Right cardiac atrium (tissue), 5 donors: ENCODE measurements at regions not wholly inside any gene's neighbourhood (a gene's known extent, or its start where the extent isn't known, plus 50 kb on each side); places are given as distances from the start of the nearest gene placed in this dataset.
"Not testable (repeated sequence)": the region's sequence is repeated elsewhere in the genome, so short reads cannot be mapped to it uniquely, and the experiment has no call there.

Experiments used
- ATAC-seq, 2 donors: fragments of 200-7000 bp; cut with Tn5 transposase; one replicate each; pipeline versions ENCODE4 v1.8.0 to v1.9.1; 2020; ENCODE audit warnings: moderate library complexity in 2 of 2, mild to moderate bottlenecking in 1 of 2
- DNase-seq, 3 donors: peaks; one replicate each; pipeline ENCODE4 v3.0.0-alpha.2; 2020
- H3K27ac ChIP-seq: one replicate; pipeline ENCODE4 v1.5.1; 2013; ENCODE audit warnings: mild to moderate bottlenecking, low read length, control low read depth, moderate library complexity
- H3K27me3 ChIP-seq: one replicate; pipeline ENCODE4 v1.6.1; 2013; ENCODE audit not compliant: control insufficient read depth, insufficient read depth
- H3K4me1 ChIP-seq: one replicate; pipeline ENCODE4 v1.6.1; 2013; ENCODE audit warnings: low read length; ENCODE audit not compliant: control insufficient read depth, insufficient read depth
- H3K4me3 ChIP-seq: one replicate; pipeline ENCODE4 v1.5.1; 2013; ENCODE audit warnings: low read length, control low read depth
- H3K9me3 ChIP-seq: one replicate; pipeline ENCODE4 v1.6.1; 2013; ENCODE audit warnings: low read length; ENCODE audit not compliant: control insufficient read depth
- WGBS: extraction: QIAGEN DNeasy Blood & Tissue Kit; methylation state at CpG from one replicate; pipeline ENCODE4 v1.1.7; 2013; 5-methylcytosine and 5-hydroxymethylcytosine counted together
- intact Hi-C, 4 donors: fragments of 100-400 bp; cut with DNase I; formaldehyde crosslinking; loops; one replicate each; pipeline versions ENCODE4 v1.11.0 to v1.14.0; 2022 to 2023
- donor health status: healthy with polysubstance abuse.
- donor health status: DM: no; HTN: yes; CAD: no.
- donor health status: DM: no; HTN: no; CAD: no.
- donor health status: DM: no; HTN: yes; CAD: no; lungs with severe emphysema.
- donor health status: DM: yes; HTN: yes; CAD: no.

DNA sequence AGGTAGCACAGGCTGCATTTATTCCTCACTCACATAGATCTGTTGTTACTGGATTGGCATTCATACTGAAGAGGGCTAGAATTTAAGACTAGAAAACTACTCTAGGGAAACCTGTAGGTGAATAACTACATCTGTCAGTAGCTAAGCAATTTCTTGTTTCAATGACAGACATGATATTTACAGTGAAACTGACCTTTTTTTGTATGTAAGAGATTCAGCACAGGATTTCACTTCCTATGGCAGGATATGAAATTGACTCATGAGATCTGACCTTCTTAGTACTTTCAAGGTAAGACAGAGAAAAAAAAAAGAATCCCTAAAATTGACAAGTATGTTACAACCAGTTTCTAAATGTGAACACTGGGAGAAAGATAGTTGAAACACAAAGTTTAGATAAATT lies 189.8 kb upstream of the SLC16A7 start:
- ATAC-seq (no peak), DNase-seq (no peak)
- intact Hi-C loops = loop anchor here in 1 of 4 donors (10.0 kb wide), 1 partner anchor 1089 kb away; no protein-coding TSS in a partner anchor
- Histone ChIP-seq H3K9me3 (no peaks in the 10 kb centered on the region), H3K4me3 (no peak overlapping the region), H3K27me3 (no peaks in the 10 kb centered on the region), H3K27ac (no peak overlapping the region), H3K4me1 (no peaks in the 10 kb centered on the region)

DNA sequence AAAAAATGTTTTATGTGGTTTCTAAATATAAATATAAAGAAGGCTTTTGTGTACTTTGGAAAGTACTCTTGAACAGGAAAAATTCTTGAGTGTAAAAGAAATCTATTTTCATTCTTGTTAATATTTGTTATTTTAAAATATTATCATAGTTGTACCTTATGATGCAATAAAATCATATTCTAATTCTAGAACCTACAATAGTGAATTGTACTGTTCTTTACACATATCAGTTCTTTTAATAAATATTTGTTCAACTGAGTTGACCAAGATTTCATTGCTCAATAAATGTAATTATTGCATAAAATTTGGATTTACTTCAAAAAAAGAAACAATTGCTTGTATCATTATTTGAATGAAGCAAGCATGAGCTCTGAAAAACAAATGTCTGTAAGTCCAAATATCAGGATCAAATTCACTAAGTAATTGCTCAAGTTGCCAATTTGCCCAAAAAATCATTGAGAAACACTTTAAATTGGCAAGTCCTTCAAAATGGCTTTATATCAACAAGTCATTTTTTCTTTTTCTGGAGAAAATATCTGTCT lies 191.6 kb upstream of the SLC16A7 start:
- Histone ChIP-seq H3K9me3 (no peaks in the 10 kb centered on the region), H3K27me3 (no peaks in the 10 kb centered on the region), H3K4me3 (no peak overlapping the region), H3K27ac (no peak overlapping the region), H3K4me1 (no peaks in the 10 kb centered on the region)
- no peak for DNase-seq
- no peak for ATAC-seq
- intact Hi-C loops = loop anchor here in 1 of 4 donors (10.0 kb wide), 1 partner anchor 1091 kb away; no protein-coding TSS in a partner anchor

DNA sequence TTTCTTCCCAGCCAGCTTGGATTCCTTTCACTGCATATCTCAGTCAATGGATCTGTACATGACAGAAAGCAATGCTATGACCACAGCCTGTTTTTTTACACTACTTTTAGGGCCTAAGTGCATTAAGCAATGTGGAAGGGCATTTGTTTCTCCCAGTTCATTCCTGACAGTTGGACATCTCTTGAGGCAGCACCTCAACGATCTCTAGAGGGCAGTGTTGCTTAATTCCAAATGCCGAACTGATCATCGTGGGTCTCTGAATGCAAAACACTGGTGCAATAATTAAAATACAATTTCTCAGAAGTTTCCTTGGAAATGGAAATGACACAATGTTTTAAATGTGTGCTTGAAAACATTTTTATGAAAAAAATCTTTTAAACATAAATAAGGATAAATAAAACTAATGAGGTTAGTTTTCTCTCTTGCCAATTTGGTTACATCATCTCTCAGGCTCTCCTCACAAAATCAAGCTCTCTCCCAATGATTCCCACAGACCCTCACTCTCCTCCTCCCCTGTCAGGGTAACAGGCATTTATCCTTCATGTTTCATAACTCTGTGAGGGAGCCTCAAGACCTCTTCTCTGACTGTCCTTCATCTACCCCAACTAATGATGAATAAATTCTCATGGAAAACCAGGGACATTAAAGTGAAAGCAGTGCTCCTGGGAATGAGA lies 192.4 kb upstream of the SLC16A7 start:
- ATAC-seq (peak; percentile 76 to 78), DNase-seq (peak in 1 of 3 donors; percentile 11)
- 1% methylated on average over 3 of the region's 3 CpGs for WGBS
- intact Hi-C loops = loop anchor here in 1 of 4 donors (10.0 kb wide), 1 partner anchor 1091 kb away; no protein-coding TSS in a partner anchor
- no peaks in the 10 kb centered on the region for H3K4me1 ChIP-seq
- no peak overlapping the region for H3K4me3 ChIP-seq
- H3K9me3 ChIP-seq = no peaks in the 10 kb centered on the region
- no peak overlapping the region for H3K27ac ChIP-seq
- H3K27me3 ChIP-seq = no peaks in the 10 kb centered on the region

DNA sequence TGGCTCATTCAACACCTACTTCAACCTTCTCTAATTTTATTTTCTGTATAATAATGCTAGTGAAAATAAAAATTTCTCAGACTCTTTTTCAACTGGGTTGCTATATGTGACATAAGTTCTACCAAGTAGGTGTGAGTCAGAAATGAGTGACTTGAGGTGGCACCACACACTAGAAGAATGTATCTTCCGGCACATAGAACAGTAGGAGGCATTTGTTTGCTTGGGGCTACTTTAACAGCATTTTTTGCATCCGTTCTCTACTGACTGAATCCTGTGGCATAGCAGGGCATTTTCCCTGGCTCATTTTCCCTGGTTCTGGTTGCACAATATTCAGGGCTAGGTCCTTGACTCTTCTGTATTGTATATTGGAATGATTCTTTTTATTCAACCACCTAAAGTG lies 194.0 kb upstream of the SLC16A7 start:
- intact Hi-C loops = loop anchor here in 1 of 4 donors (10.0 kb wide), 1 partner anchor 1093 kb away; no protein-coding TSS in a partner anchor
- WGBS = 83% methylated on average over 2 of the region's 2 CpGs
- Histone ChIP-seq H3K9me3 (no peaks in the 10 kb centered on the region), H3K4me3 (no peak overlapping the region), H3K27me3 (no peaks in the 10 kb centered on the region), H3K27ac (no peak overlapping the region), H3K4me1 (no peaks in the 10 kb centered on the region)
- no peak for DNase-seq
- ATAC-seq = no peak

DNA sequence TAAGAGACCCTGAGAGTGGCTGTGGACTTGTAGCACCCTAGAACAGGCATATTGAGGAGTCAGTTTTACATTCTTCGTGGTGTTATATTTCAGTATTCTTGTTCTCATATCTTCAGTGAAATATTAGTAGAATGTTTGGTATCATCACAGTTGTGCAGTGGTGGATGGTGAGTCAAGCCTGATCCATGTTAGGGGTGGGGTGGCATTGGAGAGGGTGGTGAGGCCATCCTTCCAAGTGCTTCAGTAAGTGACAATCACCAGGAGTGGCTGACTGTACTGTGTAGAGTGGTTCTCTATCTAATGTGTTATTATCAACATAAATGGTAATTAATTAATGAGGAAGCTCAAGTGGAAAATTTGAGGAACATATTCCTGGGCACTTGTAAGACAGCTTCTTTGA lies 197.7 kb upstream of the SLC16A7 start:
- H3K27me3 ChIP-seq = no peaks in the 10 kb centered on the region
- 86% methylated on average over 1 of the region's 1 CpG for whole genome bisulfite sequencing
- H3K9me3 ChIP-seq = no peaks in the 10 kb centered on the region
- no peak for ATAC-seq
- intact Hi-C loops = no loop called here
- DNase-seq = no peak
- no peak overlapping the region for H3K4me3 ChIP-seq
- no peaks in the 10 kb centered on the region for H3K4me1 ChIP-seq
- H3K27ac ChIP-seq = no peak overlapping the region

DNA sequence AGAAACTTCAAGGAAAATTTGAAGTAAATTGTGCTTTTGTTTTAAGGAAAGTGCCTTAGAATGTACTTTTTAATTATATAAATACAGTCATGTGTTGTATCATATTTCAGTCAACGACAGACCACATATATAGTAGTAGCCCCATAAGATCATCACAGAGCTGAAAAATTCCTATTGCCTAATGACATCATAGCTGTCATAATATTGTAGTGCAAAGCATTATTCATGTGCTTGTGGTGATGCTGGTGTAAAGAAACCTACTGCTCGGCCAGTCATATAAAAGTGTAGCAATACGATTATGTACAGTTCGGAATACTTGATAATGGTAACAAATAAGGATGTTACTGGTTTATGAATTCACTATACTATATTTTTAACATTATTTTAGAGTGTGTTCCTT lies 198.9 kb upstream of the SLC16A7 start:
- no peaks in the 10 kb centered on the region for H3K9me3 ChIP-seq
- no peaks in the 10 kb centered on the region for H3K27me3 ChIP-seq

DNA sequence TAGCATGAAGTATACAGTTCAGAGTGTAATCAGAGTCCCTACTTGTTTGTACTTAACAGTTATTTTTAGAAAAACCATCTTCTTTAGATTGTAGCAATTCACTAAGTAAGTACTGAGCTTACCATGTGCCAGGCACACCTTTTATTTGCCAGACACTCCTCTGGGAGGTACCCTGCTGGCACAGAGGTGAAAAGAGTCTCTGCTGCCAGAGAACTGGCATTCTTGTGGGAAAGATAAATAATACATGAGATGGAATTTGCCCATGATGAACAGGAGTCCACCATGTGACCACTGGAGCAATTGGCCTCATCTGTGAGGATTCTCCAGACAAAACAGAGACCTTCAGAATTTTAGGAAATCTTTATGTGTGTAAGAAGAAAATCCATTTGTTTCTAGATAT lies 199.3 kb upstream of the SLC16A7 start:
- Histone ChIP-seq H3K4me3 (no peak overlapping the region), H3K27me3 (no peaks in the 10 kb centered on the region), H3K9me3 (no peaks in the 10 kb centered on the region), H3K27ac (no peak overlapping the region), H3K4me1 (no peaks in the 10 kb centered on the region)
- intact Hi-C loops = no loop called here
- DNase-seq (no peak), ATAC-seq (no peak)

More for the DNA sequence above, 198.9 kb upstream of the SLC16A7 start:
- H3K4me1 ChIP-seq = no peaks in the 10 kb centered on the region
- DNase-seq (no peak), ATAC-seq (no peak)
- no peak overlapping the region for H3K27ac ChIP-seq
- H3K4me3 ChIP-seq = no peak overlapping the region
- intact Hi-C loops = no loop called here
- WGBS = 75% methylated on average over 4 of the region's 4 CpGs

DNA sequence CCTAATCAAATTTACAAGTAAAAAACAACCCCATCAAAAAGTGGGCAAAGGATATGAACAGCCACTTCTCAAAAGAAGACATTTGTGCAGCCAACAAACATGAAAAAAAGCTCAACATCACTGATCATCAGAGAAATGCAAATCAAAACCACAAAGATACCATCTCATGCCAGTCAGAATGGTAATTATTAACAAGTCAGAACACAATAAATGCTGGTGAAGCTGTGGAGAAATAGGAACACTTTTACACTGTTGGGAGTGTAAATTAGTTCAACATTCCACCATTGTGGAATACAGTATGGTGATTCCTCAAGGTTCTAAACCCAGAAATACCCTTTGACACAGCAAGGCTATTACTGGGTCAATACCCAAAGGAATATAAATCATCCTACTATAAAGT lies 200.5 kb upstream of the SLC16A7 start:
- not testable (repeated sequence) for H3K27me3 ChIP-seq

DNA sequence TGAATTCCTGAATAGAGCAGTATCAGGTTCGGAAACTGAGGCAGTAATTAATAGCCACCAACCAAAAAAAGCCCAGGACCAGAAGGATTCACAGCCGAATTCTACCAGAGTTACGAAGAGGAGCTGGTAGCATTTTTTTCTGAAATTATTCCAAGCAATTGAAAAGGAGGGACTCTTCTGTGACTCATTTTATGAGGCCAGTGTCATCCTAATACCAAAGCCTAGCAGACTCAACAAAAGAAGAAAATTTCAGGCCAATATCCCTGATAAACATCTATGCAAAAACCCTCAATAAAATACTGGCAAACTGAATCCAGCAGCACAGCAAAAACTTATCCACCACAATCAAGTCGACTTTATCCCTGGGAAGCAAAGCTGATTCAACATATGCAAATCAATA lies 202.3 kb upstream of the SLC16A7 start:
- H3K9me3 ChIP-seq = no peaks in the 10 kb centered on the region
- ATAC-seq (no peak), DNase-seq (no peak)
- H3K4me3 ChIP-seq = no peak overlapping the region
- intact Hi-C loops = no loop called here
- no peaks in the 10 kb centered on the region for H3K4me1 ChIP-seq
- no peaks in the 10 kb centered on the region for H3K27me3 ChIP-seq
- 87% methylated on average over 4 of the region's 4 CpGs for WGBS
- no peak overlapping the region for H3K27ac ChIP-seq

More for the DNA sequence above, 200.5 kb upstream of the SLC16A7 start:
- intact Hi-C loops, H3K27ac ChIP-seq, H3K9me3 ChIP-seq, DNase-seq, H3K4me3 ChIP-seq, H3K4me1 ChIP-seq, ATAC-seq: not testable (repeated sequence)

DNA sequence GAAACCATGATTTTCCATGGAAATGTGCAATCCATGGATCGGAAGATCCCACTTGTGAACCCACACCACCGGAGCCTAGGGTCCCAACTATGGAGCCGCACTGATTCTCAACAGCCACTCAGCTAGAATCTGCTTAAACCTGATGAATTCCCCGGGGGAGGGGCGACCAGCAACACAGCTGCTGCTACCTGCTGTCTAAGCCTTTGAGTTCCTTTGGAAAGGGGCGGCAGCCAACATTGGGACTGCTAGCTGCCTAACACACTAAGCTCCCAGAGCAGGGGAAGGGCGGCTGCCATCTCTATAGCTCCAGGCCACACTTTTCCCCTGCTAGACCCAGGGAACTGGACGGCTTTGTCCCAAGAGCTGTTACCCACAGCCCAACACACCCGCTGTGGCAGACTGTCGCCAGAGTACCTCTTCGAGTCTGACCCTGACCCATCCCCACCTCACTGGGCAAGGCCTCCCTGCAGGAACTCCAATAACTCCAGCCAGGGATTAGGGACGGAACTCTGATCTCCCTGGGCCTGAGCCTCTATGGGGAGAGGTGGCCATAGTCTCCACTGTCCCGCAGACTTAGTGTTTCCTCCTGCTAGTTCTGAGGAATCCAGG lies 205.8 kb upstream of the SLC16A7 start:
- Histone ChIP-seq H3K4me3 (no peak overlapping the region), H3K27me3 (no peaks in the 10 kb centered on the region), H3K27ac (no peak overlapping the region), H3K9me3 (no peaks in the 10 kb centered on the region), H3K4me1 (no peaks in the 10 kb centered on the region)
- 93% methylated on average over 13 of the region's 13 CpGs for WGBS
- no peak for ATAC-seq
- DNase-seq = no peak
- intact Hi-C loops = no loop called here

DNA sequence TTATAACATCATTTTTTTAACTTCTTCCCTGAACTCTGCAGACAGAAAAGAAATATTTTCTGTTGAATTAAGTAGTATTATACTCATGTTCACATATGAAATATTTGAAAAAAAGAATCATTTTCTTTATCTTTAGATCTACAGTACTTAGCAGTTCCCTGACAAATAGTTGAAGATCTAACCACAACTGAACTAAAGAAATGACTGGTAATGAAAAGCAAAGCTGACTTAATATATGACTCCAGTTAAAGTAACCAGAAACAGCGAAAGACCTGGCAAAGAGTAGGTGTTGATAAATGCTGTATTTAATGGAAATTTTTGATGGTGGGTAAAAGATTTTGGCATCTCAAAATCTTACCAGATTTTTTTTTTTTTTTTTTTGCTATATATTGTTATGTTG lies 207.1 kb upstream of the SLC16A7 start:
- Histone ChIP-seq H3K27me3 (no peaks in the 10 kb centered on the region), H3K9me3 (no peaks in the 10 kb centered on the region), H3K4me1 (no peaks in the 10 kb centered on the region), H3K4me3 (no peak overlapping the region), H3K27ac (no peak overlapping the region)
- DNase-seq (no peak), ATAC-seq (no peak)
- intact Hi-C loops = no loop called here
- WGBS = 93% methylated on average over 1 of the region's 1 CpG
